Left ventricle myocardium inferior (tissue), 1 donor: ENCODE measurements at regions not wholly inside any gene's neighbourhood (a gene's known extent, or its start where the extent isn't known, plus 50 kb on each side); places are given as distances from the start of the nearest gene placed in this dataset.
"Not testable (repeated sequence)": the region's sequence is repeated elsewhere in the genome, so short reads cannot be mapped to it uniquely, and the experiment has no call there.

Source experiments
- DNase-seq: peaks from one replicate; pipeline ENCODE4 v3.0.0-alpha.2; 2020
- H3K27ac ChIP-seq: fragments of 200-600 bp; replicated peaks from 2 replicates; pipeline ENCODE4 v1.8.0; 2021
- H3K27me3 ChIP-seq: fragments of 200-600 bp; 2 replicates; pipeline ENCODE4 v1.8.0; 2021; ENCODE audit warnings: low read depth
- H3K36me3 ChIP-seq: fragments of 200-600 bp; 2 replicates; pipeline ENCODE4 v1.8.0; 2021
- H3K4me1 ChIP-seq: fragments of 200-600 bp; 2 replicates; pipeline ENCODE4 v1.8.0; 2021
- H3K4me3 ChIP-seq: fragments of 200-600 bp; 2 replicates; pipeline ENCODE4 v1.8.0; 2021; ENCODE audit warnings: mild to moderate bottlenecking, moderate library complexity
- H3K9me3 ChIP-seq: fragments of 200-600 bp; replicated peaks from 2 replicates; pipeline ENCODE4 v1.8.0; 2021
- intact Hi-C: fragments of 100-400 bp; cut with micrococcal nuclease; formaldehyde crosslinking; loops from one replicate; pipeline ENCODE4 v1.11.0; 2022
- TF ChIP-seq, protein P1 (sequence below): fragments of 200-600 bp; IDR thresholded peaks from 2 replicates; pipeline ENCODE4 v1.8.0; 2021; ENCODE audit warnings: antibody characterized with exemption, mild to moderate bottlenecking, borderline replicate concordance
- donor health status: DM: no; HTN: yes; CAD: no; lungs with severe emphysema.

DNA sequence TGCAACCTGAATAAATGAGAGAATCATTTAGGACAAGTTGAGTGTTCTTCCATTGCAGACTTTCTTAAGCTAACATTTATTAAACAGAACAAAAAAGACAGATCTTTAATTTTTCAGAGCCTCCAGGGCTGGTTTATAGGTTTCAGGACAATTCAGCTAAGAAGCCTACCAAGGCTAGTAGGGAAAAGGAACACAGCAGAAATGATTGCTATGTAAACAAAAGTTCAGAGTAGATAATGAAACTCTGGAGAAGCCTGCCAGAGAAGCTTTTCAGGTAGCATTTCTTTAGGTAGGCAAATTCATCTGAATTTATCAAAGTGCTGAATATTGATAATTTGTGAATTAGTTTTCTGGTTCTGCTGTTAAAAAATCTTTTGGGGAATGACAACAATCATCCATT, 264.2 kb downstream of the DEPDC1B start:
- H3K4me1 ChIP-seq: no peaks in the 10 kb centered on the region
- TF ChIP-seq, protein P1, sequence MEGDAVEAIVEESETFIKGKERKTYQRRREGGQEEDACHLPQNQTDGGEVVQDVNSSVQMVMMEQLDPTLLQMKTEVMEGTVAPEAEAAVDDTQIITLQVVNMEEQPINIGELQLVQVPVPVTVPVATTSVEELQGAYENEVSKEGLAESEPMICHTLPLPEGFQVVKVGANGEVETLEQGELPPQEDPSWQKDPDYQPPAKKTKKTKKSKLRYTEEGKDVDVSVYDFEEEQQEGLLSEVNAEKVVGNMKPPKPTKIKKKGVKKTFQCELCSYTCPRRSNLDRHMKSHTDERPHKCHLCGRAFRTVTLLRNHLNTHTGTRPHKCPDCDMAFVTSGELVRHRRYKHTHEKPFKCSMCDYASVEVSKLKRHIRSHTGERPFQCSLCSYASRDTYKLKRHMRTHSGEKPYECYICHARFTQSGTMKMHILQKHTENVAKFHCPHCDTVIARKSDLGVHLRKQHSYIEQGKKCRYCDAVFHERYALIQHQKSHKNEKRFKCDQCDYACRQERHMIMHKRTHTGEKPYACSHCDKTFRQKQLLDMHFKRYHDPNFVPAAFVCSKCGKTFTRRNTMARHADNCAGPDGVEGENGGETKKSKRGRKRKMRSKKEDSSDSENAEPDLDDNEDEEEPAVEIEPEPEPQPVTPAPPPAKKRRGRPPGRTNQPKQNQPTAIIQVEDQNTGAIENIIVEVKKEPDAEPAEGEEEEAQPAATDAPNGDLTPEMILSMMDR: no peak
- no peak for DNase-seq
- no peaks in the 10 kb centered on the region for H3K36me3 ChIP-seq
- H3K27me3 ChIP-seq: no peaks in the 10 kb centered on the region
- no peak overlapping the region for H3K27ac ChIP-seq
- intact Hi-C loops: no loop called here
- no peaks in the 10 kb centered on the region for H3K9me3 ChIP-seq
- H3K4me3 ChIP-seq: no peak overlapping the region

DNA sequence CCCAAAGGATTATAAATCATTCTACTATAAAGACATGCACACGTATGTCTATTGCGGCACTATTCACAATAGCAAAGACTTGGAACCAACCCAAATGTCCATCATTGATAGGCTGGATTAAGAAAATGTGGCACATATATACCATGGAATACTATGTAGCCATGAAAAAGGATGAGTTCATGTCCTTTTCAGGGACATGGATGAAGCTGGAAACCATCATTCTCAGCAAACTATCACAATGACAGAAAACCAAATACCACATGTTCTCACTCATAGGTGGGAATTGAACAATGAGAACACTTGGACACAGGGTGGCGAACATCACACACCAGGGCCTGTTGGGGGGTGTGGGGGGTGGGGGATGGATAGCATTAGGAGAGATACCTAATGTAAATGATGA, 273.8 kb downstream of the DEPDC1B start:
- H3K4me1 ChIP-seq, H3K27me3 ChIP-seq, H3K36me3 ChIP-seq, H3K4me3 ChIP-seq, DNase-seq, intact Hi-C loops, H3K27ac ChIP-seq: not testable (repeated sequence)
- H3K9me3 ChIP-seq: peaks cover 48% of the 10 kb centered on the region

DNA sequence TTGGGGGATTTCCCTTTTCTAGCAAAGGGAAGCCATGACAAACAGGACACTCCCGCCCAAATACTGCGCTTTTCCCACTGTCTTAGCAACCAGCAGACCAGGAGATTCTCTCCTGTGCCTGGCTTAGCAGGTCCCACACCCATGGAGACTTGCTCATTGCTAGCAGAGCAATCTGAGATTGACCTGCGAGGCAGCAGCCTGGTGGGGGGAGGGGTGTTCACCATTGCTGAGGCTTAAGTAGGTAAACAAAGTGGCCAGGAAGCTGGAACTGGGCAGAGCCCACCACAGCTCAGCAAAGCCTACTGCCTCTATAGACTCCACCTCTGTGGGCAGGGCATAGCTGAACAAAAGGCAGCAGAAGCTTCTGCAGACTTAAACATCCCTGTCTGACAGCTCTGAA, 279.2 kb downstream of the DEPDC1B start:
- H3K27ac ChIP-seq, intact Hi-C loops, DNase-seq, H3K4me3 ChIP-seq, H3K27me3 ChIP-seq, H3K36me3 ChIP-seq, H3K4me1 ChIP-seq: not testable (repeated sequence)
- peaks cover 32% of the 10 kb centered on the region for H3K9me3 ChIP-seq

DNA sequence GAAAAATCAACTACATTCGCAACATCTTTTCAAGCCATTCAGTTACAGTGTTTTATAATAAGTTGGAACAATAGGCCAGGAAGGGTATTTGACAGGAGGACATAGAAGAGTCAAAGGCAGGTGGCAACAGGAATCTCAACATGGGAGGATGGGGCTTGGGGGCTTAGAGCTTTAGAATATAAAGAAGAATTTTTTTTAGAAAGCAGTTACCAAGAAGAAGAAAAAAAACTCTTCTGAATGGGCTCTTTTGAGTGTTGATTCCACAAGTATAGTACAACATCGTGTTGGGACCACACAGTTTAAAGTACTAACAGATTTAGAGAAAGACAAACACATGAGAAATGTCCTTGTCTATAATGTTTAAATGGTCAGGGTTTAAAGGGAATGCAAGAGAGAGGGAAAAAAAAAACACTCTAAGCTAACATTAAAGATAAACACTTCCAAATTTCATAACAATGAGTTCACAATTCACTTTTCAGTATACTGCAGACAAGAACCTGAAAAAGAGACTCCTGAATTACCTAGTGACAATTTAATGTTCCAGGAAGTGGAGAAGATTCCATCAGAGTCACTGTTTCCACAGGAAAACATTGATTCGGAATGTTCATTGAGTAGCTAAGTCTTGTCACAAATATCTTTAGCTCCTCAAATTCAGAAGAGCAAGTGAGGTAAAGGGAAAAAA, 282.3 kb downstream of the DEPDC1B start:
- TF ChIP-seq, protein P1: no peak
- Histone ChIP-seq H3K4me1 (no peaks in the 10 kb centered on the region), H3K27ac (no peak overlapping the region)

DNA sequence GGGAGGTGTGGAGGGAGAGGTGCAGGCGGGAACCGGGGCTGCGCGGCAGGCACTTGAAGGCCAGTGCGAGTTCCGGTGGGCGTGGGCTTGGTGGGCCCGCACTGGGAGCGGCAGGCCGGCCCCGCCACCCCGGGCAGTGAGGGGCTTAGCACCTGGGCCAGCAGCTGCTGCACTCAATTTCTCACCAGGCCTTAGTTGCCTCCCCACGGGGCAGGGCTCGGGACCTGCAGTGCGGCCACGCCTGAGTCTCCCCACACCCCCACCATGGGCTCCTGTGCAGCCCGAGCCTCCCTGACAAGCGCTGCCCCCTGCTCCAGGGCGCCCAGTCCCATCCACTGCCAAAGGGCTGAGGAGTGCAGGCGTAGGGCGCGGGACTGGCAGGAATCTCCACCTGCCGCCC, 284.5 kb downstream of the DEPDC1B start:
- DNase-seq: no peak
- intact Hi-C loops: no loop called here
- Histone ChIP-seq H3K4me1 (no peaks in the 10 kb centered on the region), H3K27me3 (no peaks in the 10 kb centered on the region), H3K27ac (no peak overlapping the region), H3K9me3 (no peaks in the 10 kb centered on the region), H3K4me3 (no peak overlapping the region), H3K36me3 (no peaks in the 10 kb centered on the region)
- TF ChIP-seq, protein P1: no peak

More for the DNA sequence above, 282.3 kb downstream of the DEPDC1B start:
- intact Hi-C loops: no loop called here
- DNase-seq: no peak
- H3K27me3 ChIP-seq: no peaks in the 10 kb centered on the region
- no peaks in the 10 kb centered on the region for H3K36me3 ChIP-seq
- H3K9me3 ChIP-seq: peaks cover 8% of the 10 kb centered on the region
- no peak overlapping the region for H3K4me3 ChIP-seq

DNA sequence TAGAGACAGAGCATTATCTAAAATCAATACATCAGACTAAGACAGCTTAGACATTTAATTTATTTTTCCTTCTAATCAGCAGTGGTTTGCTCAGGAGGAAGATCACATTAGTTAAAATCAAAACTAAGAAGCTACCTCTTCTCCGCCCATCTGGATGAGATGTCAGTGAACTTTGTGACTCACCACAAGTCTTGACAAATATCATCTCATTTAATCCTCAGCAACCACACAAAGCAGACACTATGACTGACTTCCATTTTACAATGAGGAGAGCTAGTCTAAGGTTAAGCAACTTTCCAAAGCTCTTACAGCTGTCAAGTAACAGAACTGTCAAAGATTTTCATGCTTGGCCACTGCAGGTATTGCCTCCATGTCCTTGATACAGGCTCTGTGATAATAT, 289.5 kb downstream of the DEPDC1B start:
- Histone ChIP-seq H3K27ac (no peak overlapping the region), H3K4me3 (no peak overlapping the region), H3K9me3 (no peaks in the 10 kb centered on the region), H3K36me3 (no peaks in the 10 kb centered on the region), H3K27me3 (no peaks in the 10 kb centered on the region), H3K4me1 (no peaks in the 10 kb centered on the region)
- DNase-seq: no peak
- TF ChIP-seq, protein P1: no peak
- intact Hi-C loops: no loop called here
